Stimulated activated CD4-positive, alpha-beta T cell treated with anti-CD3 and anti-CD28 coated beads, Interleukin-1b, Interleukin-23, amount 100 ng/mL, for 24 hours (primary cell): ENCODE measurements at regions not wholly inside any gene's neighbourhood (a gene's known extent, or its start where the extent isn't known, plus 50 kb on each side); places are given as distances from the start of the nearest gene placed in this dataset.

Experiments used
- DNase-seq, 4 experiments: peaks; one replicate each; pipeline ENCODE4 v3.0.0-alpha.2; 2020; ENCODE audit warnings: low read depth in 4 of 4, low spot score in 1 of 4

DNA sequence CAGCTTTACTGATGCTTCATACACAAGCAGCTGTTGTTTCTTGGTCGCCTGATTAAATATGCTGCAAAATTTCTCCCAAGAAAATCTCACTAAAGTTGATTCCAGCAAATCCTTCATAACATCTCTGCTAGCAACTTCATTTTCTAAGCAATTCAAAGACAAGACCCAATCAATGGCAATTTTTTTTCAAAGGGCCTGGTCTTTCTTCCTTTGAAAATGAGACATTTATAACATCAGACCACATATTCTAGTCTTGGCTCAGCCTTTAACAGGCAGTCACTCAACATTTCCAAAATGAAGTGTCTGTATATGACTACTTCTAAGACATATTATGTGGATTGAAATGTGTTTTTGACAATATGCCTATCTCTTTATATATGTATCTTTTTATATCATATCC is 702.6 kb downstream of the KCNA4 start:
- no peak for DNase-seq

- DNase-seq, result no peak
Measured at GRCh38 chr11:29312812-29313211, 704.0 kb downstream of the KCNA4 start.

- no peak for DNase-seq
Measured at GRCh38 chr11:29310725-29311342, 706.0 kb downstream of the KCNA4 start.

DNA sequence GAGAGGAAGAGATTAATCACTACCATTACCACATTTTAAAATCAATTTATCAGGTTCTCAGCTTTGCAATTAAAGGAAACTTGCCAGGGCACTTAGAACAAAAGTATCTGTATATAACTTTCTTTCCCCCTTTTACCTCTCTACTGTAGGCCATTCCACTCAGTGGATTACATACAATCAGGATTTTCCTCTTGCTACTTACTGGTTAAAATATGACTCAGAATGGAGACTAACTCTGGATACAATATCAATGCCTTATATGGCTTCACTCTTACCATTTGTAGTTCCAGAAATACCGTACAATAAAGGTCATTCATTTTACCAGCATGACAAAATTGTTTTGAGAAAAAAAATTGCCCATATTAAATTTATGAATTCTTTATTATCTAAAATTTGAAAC is 706.8 kb downstream of the KCNA4 start:
- no peak for DNase-seq

DNA sequence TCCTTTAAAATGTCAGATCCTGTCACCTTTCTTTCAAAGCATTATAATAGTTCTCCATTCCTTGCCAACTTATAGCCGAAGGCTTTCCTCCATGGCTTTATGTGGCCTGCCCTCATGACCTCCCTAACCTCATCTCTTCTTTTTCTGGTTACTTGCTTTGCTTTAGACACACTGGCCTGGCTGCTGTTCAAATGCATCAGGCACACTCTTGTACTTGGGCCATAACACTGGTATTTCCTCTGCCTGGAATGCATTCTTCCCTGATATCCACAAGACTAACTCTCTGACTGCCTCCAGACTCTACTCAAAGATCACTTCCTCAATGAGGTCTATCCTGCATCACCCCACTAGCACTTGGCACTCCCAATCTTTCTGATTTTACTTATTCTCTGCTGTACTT is 710.3 kb downstream of the KCNA4 start:
- no peak for DNase-seq

DNA sequence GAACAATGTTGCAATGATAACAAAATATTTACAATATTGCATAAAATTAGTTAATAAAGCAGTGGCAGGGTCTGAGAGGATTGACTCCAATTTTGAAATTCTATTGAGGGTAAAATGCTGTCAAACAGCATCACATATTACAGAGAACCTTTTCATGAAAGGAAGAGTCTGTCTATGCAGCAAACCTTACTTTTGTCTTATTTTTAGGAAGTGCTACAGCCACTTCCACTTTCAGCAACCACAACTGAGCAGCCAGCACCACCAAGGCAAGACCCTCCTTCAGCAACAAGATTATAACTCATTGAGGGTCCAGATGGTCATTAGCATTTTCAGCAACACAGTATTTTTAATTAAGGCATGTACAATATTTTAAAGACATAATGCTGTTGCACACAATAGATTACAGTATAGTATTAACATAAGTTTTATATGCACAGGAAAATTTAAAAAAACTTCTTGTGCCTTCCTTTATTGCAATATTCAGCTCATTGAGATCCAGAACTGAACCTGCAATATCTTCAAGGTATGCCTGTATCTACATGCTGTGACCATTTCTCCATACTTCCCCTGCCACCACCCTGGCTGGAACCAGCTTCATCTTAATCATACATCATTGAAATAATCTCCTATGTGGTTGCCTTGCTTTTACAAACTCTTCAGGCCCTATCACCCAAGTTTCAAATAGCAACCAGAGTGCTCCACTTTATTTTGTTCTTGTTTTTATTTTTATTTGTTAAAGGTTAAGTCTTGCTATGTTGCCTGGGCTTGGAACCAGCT is 711.2 kb downstream of the KCNA4 start:
- DNase-seq, result no peak

DNA sequence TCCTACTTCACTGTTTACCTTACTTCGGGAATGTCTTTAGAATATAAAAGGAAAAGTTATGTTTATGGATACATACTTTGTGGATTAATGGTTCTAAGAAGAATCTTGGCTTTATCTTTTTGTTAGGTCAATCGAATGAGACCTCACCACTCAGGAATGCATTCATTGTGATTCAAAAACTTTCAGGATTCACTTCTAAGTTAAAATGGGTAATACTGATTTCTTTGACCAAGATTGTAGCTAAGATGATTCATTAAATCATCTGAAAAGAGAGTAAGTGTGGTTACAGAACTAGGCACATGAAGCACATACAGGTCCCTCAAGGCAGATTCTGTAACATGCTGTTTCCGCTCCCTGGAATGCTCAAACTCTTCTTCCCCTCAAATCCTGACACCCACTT is 716.4 kb downstream of the KCNA4 start:
- no peak for DNase-seq

DNA sequence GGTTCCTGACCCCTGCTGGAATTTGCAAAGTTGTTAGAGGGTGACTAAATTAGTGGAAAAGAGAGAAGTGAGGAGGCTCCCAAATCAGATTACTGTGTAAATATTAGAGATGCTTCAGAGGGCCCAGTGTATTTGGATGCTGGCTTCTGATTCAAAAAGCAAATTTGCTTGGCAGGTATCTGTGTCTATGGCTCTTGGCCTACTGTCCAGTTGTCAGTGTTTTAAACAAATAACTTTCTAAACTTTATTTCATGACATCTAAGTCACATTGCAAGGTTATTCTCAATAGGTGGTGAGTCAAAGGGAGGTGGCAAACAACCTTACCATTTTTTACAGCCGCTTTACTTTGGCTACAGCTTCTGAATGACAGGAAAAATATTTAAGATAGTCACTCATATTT is 720.1 kb downstream of the KCNA4 start:
- no peak for DNase-seq

DNA sequence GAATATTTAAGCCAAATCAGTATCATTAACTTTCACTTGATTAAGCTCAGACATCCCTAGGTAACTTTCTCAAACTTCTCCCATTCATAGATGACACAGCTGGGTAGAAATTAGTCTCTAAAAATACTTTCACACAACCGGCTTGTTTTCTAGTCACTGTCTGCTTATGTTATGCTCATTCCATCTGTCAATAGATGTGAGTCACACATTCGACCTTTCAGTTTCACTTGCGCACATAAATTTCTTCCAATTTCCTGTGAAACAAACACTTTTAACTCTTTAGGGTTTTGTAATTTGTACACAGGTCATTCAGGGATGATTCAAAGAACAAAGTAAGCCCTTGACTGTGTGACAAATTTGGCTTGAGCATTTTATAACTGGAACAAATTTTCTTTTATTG is 723.0 kb downstream of the KCNA4 start:
- no peak for DNase-seq

DNA sequence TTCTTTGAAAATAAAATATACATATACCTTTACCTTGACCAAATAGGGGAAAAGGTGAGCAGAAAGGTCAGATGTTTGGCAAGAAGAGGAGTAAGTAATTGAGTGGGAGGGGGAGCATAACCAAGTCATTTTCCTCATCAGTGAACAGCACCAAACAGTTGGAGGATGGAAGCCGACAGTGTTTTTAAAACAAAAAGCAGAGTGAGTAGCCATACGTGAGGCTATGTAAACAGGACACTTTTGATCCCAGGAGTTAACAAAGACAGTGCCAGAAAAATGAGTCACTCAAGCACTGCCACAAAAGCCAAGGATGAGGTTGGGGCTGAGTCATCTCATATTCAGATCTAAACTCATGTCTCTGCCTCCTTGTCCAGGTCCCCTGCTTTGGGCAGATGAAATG is 734.7 kb downstream of the KCNA4 start:
- DNase-seq, result no peak

DNA sequence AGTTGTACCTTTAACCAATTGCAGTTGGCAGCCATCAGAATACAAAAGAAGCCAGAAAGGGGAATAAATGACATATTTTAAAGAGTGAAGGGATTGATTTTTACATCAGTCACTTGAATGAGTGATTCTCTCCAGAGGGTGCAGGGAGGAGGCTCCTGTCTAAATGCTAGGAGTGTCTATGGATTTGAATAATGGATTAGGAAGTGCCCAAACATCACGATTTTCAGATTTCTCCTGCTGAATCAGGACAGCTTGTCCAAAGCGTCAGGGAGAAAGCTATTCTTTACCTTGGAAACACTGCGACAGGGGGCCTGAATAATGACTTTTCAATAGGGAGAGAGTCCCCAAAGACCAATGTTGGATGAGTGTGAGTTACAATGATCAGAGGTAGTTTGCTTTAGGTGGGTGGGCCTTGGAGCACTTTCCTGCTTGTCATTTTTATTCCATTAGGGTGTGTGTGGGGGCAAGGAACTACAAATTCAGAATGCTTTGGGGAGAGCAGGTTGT is 735.5 kb downstream of the KCNA4 start:
- DNase-seq, result no peak

DNA sequence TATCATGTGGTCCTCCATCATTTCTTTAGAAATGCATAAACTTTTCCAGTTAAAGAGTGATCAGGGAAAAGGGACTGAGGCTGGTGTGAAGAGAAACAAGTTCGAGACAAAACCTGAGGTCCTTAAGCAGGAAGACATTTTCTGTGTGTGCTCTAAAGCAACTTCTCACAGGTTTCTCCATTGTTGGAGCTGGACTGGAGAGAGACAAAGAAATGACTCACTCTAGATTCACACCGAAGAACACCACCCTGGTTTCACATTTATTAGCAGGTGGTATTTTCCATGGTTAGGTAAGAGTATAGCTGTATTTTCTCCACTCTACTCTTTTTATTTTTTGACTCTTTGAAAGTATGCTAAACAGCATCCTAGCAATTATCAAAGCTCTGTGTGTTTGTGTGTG is 736.4 kb downstream of the KCNA4 start:
- no peak for DNase-seq

- DNase-seq, result no peak
Measured at GRCh38 chr11:29279716-29280115, 737.1 kb downstream of the KCNA4 start.

- DNase-seq, result no peak
Measured at GRCh38 chr11:29272019-29272654, 744.7 kb downstream of the KCNA4 start.

DNA sequence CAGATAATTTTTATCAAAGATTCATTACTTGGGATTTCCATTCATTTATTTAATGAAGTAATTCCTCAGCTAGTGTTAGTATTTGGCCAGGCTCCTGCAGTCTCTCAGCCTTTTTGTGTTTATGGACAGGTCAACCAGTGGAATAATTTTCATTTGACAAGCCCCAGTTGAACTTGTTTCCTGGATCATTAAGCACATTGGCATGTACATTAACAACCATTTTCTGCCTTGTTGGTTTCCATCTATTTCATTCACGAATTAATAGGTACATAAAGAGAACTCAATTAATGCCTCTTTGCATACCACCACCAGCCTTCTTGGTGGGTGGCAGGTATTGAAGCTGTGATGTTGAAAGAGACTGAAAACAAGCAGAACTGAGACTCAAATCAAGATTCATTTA is 745.2 kb downstream of the KCNA4 start:
- no peak for DNase-seq

GRCh38 chr11:29268733-29269132 is 748.1 kb downstream of the KCNA4 start:
- DNase-seq, result no peak

GRCh38 chr11:29265792-29266191 is 751.0 kb downstream of the KCNA4 start:
- DNase-seq, result no peak

GRCh38 chr11:29265381-29265780 is 751.4 kb downstream of the KCNA4 start:
- no peak for DNase-seq

GRCh38 chr11:29263971-29264682 is 752.7 kb downstream of the KCNA4 start:
- DNase-seq, result no peak

DNA sequence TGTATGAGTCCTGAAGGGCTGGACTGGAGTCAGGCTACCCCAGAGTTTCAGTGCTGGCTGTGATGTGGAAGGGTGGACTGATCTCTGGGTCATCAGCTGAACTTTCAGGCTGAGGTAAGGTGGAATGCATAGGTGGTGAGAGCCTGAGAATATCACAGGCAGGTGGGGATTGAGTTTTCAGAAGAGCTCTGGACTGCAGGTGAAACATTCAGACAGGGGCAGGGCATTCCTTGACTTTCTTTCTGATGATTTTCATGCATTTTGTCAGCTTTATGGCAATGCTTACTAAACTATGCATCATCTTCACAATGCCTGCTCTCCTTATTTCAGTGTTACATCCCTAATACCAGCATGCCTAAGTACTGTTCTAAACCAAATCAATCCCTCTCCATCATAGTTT is 755.0 kb downstream of the KCNA4 start:
- no peak for DNase-seq

- DNase-seq, result no peak
Measured at GRCh38 chr11:29260939-29261705, 755.7 kb downstream of the KCNA4 start.
